GM10248 (cell line): ENCODE measurements at regions not wholly inside any gene's neighbourhood (a gene's known extent, or its start where the extent isn't known, plus 50 kb on each side); places are given as distances from the start of the nearest gene placed in this dataset.
A peak's percentile ranks its signal among the peaks of the same experiment; 100 is the strongest.

Experiments
- CTCF ChIA-PET: fragments of 300-600 bp; sonication (Branson Sonifier 250); formaldehyde crosslinking; extraction: SDS; loops from one replicate; lab custom pipeline; 2021; ENCODE audit warnings: antibody characterized with exemption; lab: Yijun Ruan, JAX
- POLR2A ChIA-PET: fragments of 350-650 bp; sonication (Branson Sonifier 250); formaldehyde crosslinking; extraction: SDS; loops from one replicate; lab custom pipeline; 2020; ENCODE audit warnings: antibody characterized with exemption; lab: Yijun Ruan, JAX
- DNase-seq: peaks from one replicate; pipeline ENCODE4 v3.0.0; 2012; ENCODE audit errors: extremely low spot score
- TF ChIP-seq, protein P1 (sequence below): IDR thresholded peaks from 2 replicates; pipeline ENCODE4 v1.5.1; 2012; ENCODE audit warnings: mild to moderate bottlenecking, low read depth; ENCODE audit errors: extremely low read depth, missing control alignments, control extremely low read depth

DNA sequence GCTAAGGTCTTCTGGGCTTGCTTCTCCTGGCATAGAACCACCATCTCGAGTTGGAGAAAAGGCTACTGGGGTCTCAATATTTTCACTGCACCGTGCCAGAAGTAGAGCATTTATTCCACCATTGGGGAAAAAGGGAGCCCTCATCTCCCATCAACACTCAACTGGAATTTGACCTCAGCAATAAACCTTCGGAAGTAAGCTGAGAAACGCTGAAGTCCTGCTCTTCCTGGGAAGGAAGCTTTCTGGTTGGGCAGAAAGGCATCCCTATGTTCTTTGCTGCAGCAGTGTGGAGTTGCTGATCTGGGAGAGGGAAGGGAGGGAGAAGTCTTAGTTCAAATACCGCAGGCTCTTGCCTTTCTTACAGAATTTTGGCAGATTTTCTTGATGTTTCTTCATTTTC is 368.8 kb downstream of the NUP35 start:
- ChIA-PET CTCF (no interaction called here), POLR2A (no interaction called here)
- TF ChIP-seq, protein P1, sequence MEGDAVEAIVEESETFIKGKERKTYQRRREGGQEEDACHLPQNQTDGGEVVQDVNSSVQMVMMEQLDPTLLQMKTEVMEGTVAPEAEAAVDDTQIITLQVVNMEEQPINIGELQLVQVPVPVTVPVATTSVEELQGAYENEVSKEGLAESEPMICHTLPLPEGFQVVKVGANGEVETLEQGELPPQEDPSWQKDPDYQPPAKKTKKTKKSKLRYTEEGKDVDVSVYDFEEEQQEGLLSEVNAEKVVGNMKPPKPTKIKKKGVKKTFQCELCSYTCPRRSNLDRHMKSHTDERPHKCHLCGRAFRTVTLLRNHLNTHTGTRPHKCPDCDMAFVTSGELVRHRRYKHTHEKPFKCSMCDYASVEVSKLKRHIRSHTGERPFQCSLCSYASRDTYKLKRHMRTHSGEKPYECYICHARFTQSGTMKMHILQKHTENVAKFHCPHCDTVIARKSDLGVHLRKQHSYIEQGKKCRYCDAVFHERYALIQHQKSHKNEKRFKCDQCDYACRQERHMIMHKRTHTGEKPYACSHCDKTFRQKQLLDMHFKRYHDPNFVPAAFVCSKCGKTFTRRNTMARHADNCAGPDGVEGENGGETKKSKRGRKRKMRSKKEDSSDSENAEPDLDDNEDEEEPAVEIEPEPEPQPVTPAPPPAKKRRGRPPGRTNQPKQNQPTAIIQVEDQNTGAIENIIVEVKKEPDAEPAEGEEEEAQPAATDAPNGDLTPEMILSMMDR = no peak
- DNase-seq = no peak

DNA sequence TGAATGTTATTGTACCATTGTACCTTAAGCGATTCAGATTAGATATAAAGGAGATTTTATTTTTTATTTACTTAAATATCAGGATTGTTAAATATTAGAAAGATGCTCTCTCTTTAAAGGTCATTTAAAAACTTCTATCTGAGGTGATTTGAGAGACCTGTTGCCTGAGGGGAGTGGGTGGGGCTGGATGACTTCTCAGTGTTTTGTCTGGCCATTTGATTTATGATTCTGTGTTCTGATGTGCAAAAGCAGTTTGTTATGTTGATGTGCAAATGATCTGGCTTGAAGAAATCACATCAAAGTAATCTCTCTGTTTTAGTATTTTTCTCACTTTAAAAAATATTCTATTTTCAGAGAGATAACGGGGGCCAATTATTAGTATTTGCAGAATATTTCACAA is 370.8 kb downstream of the NUP35 start:
- DNase-seq = no peak
- POLR2A ChIA-PET = no interaction called here
- CTCF ChIA-PET = no interaction called here
- TF ChIP-seq, protein P1 = no peak

DNA sequence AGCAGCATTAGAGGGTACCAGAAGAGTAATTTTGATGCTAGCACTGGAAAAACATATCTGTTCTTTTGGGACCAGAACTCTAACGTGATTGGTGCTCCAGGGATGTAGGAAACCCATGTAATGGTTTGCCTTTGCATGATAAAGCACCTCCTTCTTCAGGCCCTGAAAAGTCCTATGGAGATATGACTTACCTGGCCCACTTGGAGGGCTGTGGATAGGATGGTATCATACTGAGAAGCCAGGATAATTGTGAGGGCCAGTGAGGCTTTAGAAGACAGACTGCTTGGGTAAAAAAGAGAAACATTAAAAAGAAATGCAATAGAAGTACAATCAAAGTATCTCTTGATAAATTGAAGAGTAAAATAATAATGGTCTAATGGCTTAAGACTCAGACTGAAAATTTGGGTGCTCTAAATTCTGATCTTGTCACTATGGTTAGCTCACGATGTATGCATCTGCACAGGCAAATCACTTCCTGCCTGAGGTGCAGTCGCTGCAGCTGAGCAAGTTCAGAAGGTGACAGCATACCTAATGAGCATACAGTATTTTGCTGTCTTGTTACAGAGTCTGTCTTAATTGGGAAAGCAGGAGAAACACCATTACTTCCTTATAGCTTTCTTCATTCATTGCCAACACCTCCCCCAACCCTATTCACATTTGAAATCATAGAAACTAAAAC is 371.5 kb downstream of the NUP35 start:
- ChIA-PET POLR2A (no interaction called here), CTCF (interaction anchor here (0.7 kb wide), 1 partner anchor 13 kb away, joined by 3 read pairs; no protein-coding TSS in a partner anchor)
- TF ChIP-seq, protein P1 = no peak
- DNase-seq = peak; percentile 16

DNA sequence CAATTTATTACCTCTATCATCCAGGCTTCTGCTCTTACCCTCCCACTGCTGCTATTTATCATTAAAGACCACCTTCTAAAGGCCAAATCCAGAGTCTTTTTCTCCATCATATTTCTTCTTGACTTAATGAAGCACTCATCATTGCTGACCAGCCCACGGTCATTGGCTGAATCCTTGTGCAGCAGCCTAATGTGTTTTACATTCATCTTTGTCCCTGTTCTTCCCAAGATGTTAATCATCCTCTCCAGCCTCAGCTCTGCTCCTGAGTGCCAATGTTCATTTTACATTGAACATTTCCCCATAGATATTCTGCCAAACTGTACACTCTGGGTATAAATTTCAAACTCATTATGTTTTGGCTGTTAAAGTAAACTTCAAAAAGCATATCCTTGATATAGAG is 373.6 kb downstream of the NUP35 start:
- no peak for DNase-seq
- POLR2A ChIA-PET = no interaction called here
- CTCF ChIA-PET = interaction anchor here (0.6 kb wide), 1 partner anchor 64 kb away, joined by 3 read pairs; no protein-coding TSS in a partner anchor
- TF ChIP-seq, protein P1 = no peak

DNA sequence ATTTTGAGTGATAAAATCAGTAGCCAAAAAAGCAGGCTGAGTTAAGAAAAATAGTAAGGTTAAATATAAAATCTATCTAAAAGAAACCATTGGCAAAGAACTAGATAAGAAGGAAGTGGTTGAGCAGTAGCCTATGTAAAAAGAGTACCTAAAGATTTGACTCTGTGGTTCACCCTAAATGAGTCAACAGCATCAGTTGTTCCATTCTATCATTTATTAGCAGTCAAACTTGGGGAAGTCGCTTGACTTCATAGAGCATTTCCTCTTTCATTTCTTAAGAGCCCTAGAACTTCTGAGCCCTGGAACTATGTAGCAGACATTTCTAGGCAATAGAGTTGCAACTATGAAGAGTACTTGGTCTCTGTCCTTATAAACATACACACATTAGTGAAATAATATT is 381.7 kb downstream of the NUP35 start:
- DNase-seq = peak; percentile 5
- CTCF ChIA-PET = no interaction called here
- TF ChIP-seq, protein P1 = no peak
- POLR2A ChIA-PET = no interaction called here

DNA sequence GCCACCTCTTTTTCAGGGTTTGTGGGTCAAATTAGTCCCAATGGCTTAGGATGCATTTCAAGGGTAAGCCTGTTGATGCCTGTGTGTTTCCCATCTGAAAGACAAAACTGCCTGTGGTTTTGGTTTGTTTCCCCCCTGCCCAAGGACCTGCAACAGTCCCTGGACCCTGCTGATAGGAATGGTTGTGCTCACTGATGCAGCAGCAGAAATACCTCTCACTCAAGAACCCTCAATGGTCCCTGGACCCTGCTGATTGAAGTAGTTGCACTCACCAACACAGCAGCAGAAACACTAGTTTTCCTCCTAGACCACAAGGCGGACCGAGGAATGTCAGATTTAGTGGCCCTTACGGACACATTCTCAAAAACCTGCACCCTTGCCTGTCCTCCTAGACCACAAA is 386.9 kb downstream of the NUP35 start:
- no peak for DNase-seq
- CTCF ChIA-PET = no interaction called here
- TF ChIP-seq, protein P1 = no peak
- POLR2A ChIA-PET = no interaction called here
